GM13976 (cell line): ENCODE measurements at regions not wholly inside any gene's neighbourhood (a gene's known extent, or its start where the extent isn't known, plus 50 kb on each side); places are given as distances from the start of the nearest gene placed in this dataset.
"Not testable (repeated sequence)": the region's sequence is repeated elsewhere in the genome, so short reads cannot be mapped to it uniquely, and the experiment has no call there.

ENCODE experiments used
- DNase-seq: peaks from one replicate; pipeline ENCODE4 v3.0.0; 2012; ENCODE audit warnings: low spot score
- in situ Hi-C: fragments of 300-500 bp; cut with MboI; formaldehyde crosslinking; loops from one replicate; pipeline ENCODE4 v1.12.0; 2022; ENCODE audit warnings: low sequenced_read_pairs, mixed read lengths, inconsistent platforms; ENCODE audit not compliant: unreplicated experiment
- TF ChIP-seq, protein P1 (sequence below): IDR thresholded peaks from 2 replicates; pipeline ENCODE4 v1.5.1; 2012; ENCODE audit warnings: borderline replicate concordance, mild to moderate bottlenecking; ENCODE audit not compliant: insufficient read depth; ENCODE audit errors: extremely low read depth, missing control alignments, control extremely low read depth

DNA sequence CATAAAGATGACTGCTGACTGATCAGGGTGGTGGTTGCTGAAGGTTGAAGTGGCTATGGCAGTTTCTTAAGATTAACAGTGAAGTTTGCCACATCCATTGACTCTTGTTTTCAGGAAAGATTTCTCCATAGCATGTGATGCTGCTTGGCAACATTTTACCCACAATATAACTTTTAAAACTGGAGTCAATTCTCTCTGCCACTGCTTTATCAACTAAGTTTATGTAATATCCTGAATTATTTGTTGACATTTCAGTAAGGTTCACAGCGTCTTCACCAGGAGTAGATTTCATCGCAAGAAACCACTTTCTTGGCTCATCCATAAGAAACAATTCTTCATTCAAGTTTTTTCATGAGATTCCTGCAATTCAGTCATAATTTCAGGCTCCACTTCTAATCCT is 166.5 kb upstream of the SPRY1 start:
- TF ChIP-seq, protein P1, sequence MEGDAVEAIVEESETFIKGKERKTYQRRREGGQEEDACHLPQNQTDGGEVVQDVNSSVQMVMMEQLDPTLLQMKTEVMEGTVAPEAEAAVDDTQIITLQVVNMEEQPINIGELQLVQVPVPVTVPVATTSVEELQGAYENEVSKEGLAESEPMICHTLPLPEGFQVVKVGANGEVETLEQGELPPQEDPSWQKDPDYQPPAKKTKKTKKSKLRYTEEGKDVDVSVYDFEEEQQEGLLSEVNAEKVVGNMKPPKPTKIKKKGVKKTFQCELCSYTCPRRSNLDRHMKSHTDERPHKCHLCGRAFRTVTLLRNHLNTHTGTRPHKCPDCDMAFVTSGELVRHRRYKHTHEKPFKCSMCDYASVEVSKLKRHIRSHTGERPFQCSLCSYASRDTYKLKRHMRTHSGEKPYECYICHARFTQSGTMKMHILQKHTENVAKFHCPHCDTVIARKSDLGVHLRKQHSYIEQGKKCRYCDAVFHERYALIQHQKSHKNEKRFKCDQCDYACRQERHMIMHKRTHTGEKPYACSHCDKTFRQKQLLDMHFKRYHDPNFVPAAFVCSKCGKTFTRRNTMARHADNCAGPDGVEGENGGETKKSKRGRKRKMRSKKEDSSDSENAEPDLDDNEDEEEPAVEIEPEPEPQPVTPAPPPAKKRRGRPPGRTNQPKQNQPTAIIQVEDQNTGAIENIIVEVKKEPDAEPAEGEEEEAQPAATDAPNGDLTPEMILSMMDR: no peak
- in situ Hi-C loops: no loop called here
- DNase-seq: no peak

DNA sequence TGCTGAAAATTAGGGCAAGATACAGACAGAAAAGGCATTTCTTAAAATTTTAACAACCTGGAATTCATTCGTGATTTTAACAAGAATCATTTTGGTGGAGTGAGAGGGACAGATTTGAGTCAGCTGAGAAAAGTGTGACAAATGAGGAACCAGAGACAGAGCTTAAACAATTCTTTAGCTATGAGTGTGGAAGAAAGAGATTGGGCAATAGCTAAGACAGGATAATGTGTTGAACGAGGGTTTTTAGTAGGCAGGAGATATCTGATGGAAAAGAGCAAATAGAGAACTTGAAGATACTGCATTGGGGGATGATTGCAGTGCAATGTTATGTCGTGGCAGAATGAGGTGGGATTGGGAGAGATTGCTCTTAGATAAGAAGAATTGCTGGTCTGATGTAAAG is 164.2 kb upstream of the SPRY1 start:
- TF ChIP-seq, protein P1: no peak
- no peak for DNase-seq
- in situ Hi-C loops: no loop called here

DNA sequence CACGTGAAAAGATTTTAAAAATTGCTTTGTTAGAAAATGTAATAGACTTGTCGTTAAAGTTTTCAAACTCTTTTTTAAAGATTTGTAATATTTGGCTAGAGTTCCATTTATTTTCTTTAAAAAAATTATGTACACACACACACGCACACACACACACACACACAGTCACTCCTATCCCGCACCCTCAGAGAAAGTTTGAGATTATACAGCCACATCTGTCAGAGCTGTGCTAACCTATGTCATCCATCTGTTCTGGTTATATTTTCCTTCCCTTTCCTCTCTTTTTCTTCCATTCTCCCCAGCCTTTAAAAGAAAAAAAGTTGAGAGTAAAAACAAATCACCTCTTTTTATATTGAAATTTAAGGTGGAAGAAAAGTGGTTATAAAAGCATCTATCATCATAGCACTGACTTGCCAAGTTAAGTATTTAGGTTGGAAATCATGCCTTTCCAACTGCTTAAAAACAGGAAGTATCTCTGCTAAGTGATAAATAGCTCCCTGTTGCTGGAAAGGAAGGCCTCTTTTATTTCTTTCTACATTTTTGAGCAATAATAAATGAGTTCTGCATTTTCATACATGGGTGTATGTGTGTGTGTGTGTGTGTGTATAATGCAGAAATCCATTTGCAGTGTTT is 163.3 kb upstream of the SPRY1 start:
- DNase-seq: no peak
- in situ Hi-C loops: no loop called here
- TF ChIP-seq, protein P1: no peak

- TF ChIP-seq, protein P1: no peak
- in situ Hi-C loops: no loop called here
- DNase-seq: no peak
These were observed 161.6 kb upstream of the SPRY1 start for GRCh38 chr4:123234955-123235354.

GRCh38 chr4:123235431-123235830 is 161.2 kb upstream of the SPRY1 start:
- DNase-seq: no peak
- TF ChIP-seq, protein P1: no peak
- in situ Hi-C loops: no loop called here

- TF ChIP-seq, protein P1: no peak
- DNase-seq: no peak
- in situ Hi-C loops: no loop called here
These were observed 160.0 kb upstream of the SPRY1 start for GRCh38 chr4:123236606-123237005.

DNA sequence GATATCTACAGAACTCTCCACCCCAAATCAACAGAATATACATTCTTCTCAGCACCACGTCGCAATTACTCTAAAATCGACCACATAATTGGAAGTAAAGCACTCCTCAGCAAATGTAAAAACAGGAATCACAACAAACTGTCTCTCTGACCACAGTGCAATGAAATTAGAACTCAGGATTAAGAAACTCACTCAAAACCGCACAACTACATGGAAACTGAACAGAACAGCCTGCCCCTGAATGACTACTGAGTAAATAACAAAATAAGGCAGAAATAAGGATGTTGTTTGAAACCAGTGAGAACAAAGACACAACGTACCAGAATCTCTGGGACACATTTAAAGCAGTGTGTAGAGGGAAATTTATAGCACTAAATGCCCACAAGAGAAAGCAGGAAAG is 156.3 kb upstream of the SPRY1 start:
- in situ Hi-C loops, DNase-seq: not testable (repeated sequence)

- DNase-seq, in situ Hi-C loops: not testable (repeated sequence)
These were observed 153.4 kb upstream of the SPRY1 start for GRCh38 chr4:123243220-123243619.
